ENCODE measurements at regions not wholly inside any gene's neighbourhood (a gene's known extent, or its start where the extent isn't known, plus 50 kb on each side); places are given as distances from the start of the nearest gene placed in this dataset.

DNA sequence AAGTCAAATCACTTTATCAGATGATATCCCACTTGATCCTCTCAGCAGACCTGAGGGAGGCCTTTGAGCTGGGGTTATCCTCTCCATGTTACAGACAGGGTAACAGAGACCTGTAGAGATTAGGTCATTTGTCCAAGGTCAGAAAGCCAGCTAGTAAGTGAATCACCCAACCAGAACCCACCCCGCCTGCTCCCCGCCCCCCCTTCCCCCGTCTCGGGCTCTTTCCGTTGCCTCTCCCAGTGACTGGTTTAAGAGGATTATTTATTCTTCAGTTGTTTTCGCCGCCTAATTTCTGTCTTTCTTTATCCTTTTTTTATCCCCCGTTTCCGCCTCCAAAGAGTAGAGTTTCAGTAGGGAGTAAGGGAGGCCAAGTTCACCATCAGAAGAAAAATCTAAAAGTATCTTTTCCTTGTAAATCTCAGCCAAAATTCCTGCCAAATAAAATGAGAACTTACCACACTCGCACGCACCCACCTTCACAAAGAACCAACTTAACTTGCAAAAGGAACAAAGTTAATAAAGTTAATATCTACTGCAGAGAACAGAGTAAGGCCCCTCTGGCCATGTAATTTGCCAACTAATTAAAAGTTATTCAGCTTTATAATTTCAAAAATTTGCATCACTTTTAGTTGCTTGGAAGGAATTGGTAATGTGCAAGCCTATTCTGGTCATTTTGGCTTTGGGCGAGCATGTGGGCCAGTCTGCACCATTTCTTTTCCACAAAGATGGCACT is 76.8 kb upstream of the TRABD2B start:
- H2AFZ ChIP-seq: no peak overlapping the region
- H3K79me2 ChIP-seq (replicated peaks; ENCODE audit: insufficient read depth): no peaks in the 10 kb centered on the region
- H3K4me3 ChIP-seq: no peak overlapping the region
- Mint-ChIP-seq H3K4me1 (no peaks in the 10 kb centered on the region; the same call in 2 of the 3 replicates), H3K27me3 (ENCODE audit: insufficient read depth, low read depth, poor library complexity) (peaks cover 9% of the 10 kb centered on the region), H3K36me3 (ENCODE audit: low read depth) (no peaks in the 10 kb centered on the region), H3K9me3 (no peaks in the 10 kb centered on the region; the same call in 2 of the 3 replicates), H3K27ac (no peak overlapping the region), H3K4me3 (no peak overlapping the region)
- H4K20me1 ChIP-seq (replicated peaks; ENCODE audit: insufficient read depth): no peaks in the 10 kb centered on the region
- H3K4me1 ChIP-seq (ENCODE audit: insufficient read depth): no peaks in the 10 kb centered on the region
- no peaks in the 10 kb centered on the region for H3F3A ChIP-seq (replicated peaks; ENCODE audit: low read depth)
- no peak overlapping the region for H3K4me2 ChIP-seq
- H3K27me3 ChIP-seq (ENCODE audit: insufficient read depth): no peaks in the 10 kb centered on the region
- DNase-seq (ENCODE audit: low spot score): no peak
- ATAC-seq: no peak
- H3K36me3 ChIP-seq (ENCODE audit: insufficient read depth): no peaks in the 10 kb centered on the region
- H3K27ac ChIP-seq (ENCODE audit: low read depth): no peak overlapping the region
- H3K9me2 ChIP-seq (ENCODE audit: insufficient read depth): peaks cover 13% of the 10 kb centered on the region; the same call in 1 of the 2 replicates
- TF ChIP-seq EZH2phosphoT487 (IDR thresholded peaks at IDR 0.05; ENCODE audit: unreplicated experiment) (no peak), CREB1 (CRISPR knock-in tag; IDR thresholded peaks at IDR 0.05; ENCODE audit: low read depth) (no peak), STAT1 (IDR thresholded peaks at IDR 0.05; ENCODE audit: unreplicated experiment) (no peak), EZH2 (IDR thresholded peaks at IDR 0.05; ENCODE audit: low read depth, unreplicated experiment) (no peak), JUNB (IDR thresholded peaks at IDR 0.05; ENCODE audit: unreplicated experiment) (no peak), ZNF114 (CRISPR knock-in tag; IDR thresholded peaks at IDR 0.05) (no peak), ZNF331 (CRISPR knock-in tag; IDR thresholded peaks at IDR 0.05; ENCODE audit: low read depth) (no peak)
- TF ChIP-seq, protein P1, sequence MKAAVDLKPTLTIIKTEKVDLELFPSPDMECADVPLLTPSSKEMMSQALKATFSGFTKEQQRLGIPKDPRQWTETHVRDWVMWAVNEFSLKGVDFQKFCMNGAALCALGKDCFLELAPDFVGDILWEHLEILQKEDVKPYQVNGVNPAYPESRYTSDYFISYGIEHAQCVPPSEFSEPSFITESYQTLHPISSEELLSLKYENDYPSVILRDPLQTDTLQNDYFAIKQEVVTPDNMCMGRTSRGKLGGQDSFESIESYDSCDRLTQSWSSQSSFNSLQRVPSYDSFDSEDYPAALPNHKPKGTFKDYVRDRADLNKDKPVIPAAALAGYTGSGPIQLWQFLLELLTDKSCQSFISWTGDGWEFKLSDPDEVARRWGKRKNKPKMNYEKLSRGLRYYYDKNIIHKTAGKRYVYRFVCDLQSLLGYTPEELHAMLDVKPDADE (IDR thresholded peaks at IDR 0.05): no peak

DNA sequence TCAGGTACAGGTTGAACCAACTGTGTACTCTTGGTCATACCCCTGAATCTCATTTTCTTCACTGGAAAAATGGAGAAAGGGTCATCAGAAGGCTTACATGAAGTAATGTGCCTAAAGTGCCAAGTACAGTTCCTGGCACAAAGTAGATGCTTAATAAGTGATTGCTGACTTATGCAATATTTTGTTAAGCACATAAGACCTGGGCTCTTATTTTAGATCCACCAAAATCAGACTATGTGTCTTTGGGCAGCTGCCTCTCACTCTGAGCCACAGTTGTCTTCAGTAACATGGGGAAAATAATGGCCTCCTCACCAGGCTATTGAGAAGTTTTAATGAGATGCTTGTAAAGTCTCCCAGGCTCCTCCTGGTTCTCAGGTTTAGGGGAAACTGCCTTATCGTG is 74.3 kb upstream of the TRABD2B start:
- Mint-ChIP-seq H3K27me3 (ENCODE audit: insufficient read depth, low read depth, poor library complexity) (peaks cover 5% of the 10 kb centered on the region), H3K36me3 (ENCODE audit: low read depth) (no peaks in the 10 kb centered on the region), H3K4me3 (no peak overlapping the region), H3K27ac (no peak overlapping the region), H3K4me1 (no peaks in the 10 kb centered on the region; the same call in 2 of the 3 replicates), H3K9me3 (no peaks in the 10 kb centered on the region; the same call in 2 of the 3 replicates)
- H2AFZ ChIP-seq: no peak overlapping the region
- no peaks in the 10 kb centered on the region for H4K20me1 ChIP-seq (replicated peaks; ENCODE audit: insufficient read depth)
- no peaks in the 10 kb centered on the region for H3K4me1 ChIP-seq (ENCODE audit: insufficient read depth)
- DNase-seq (ENCODE audit: low spot score) (no peak), ATAC-seq (no peak)
- H3F3A ChIP-seq (replicated peaks; ENCODE audit: low read depth): no peaks in the 10 kb centered on the region
- H3K79me2 ChIP-seq (replicated peaks; ENCODE audit: insufficient read depth): no peaks in the 10 kb centered on the region
- H3K27ac ChIP-seq (ENCODE audit: low read depth): no peak overlapping the region
- no peaks in the 10 kb centered on the region for H3K27me3 ChIP-seq (ENCODE audit: insufficient read depth)
- TF ChIP-seq CREB1 (CRISPR knock-in tag; IDR thresholded peaks at IDR 0.05; ENCODE audit: low read depth) (no peak), POLR2AphosphoS5 (IDR thresholded peaks at IDR 0.05; ENCODE audit: low read depth) (no peak)
- no peak overlapping the region for H3K4me2 ChIP-seq
- peaks cover 20% of the 10 kb centered on the region for H3K9me2 ChIP-seq (ENCODE audit: insufficient read depth)
- no peak overlapping the region for H3K4me3 ChIP-seq
- no peaks in the 10 kb centered on the region for H3K36me3 ChIP-seq (ENCODE audit: insufficient read depth)

DNA sequence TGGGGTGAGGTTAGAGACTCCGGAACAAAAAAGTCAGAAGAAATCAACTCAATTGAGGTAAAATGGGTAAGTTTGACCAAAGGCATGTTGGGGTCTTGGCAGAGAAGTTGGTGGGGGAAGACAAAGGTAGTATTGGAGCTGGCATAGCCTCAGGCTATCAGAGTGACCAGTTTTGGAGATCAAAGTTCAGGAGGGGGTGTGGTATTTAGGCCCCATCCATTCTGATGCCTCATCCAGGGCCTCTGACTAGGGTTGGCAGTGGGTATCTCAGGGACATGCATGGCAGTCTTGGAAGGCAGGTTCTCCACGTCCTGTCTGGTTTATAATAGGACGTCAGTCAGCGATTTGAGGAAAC is 73.2 kb upstream of the TRABD2B start:
- Mint-ChIP-seq H3K27ac (no peak overlapping the region), H3K4me3 (no peak overlapping the region), H3K36me3 (ENCODE audit: low read depth) (no peaks in the 10 kb centered on the region), H3K9me3 (no peaks in the 10 kb centered on the region; the same call in 2 of the 3 replicates), H3K27me3 (ENCODE audit: insufficient read depth, low read depth, poor library complexity) (peaks cover 3% of the 10 kb centered on the region), H3K4me1 (no peaks in the 10 kb centered on the region; the same call in 2 of the 3 replicates)
- H3F3A ChIP-seq (replicated peaks; ENCODE audit: low read depth): no peaks in the 10 kb centered on the region
- H3K4me3 ChIP-seq: no peak overlapping the region
- peaks cover 20% of the 10 kb centered on the region for H3K9me2 ChIP-seq (ENCODE audit: insufficient read depth)
- no peaks in the 10 kb centered on the region for H3K27me3 ChIP-seq (ENCODE audit: insufficient read depth)
- H3K79me2 ChIP-seq (replicated peaks; ENCODE audit: insufficient read depth): no peaks in the 10 kb centered on the region
- DNase-seq (ENCODE audit: low spot score): no peak
- no peak overlapping the region for H3K27ac ChIP-seq (ENCODE audit: low read depth)
- no peaks in the 10 kb centered on the region for H3K36me3 ChIP-seq (ENCODE audit: insufficient read depth)
- H3K4me2 ChIP-seq: no peak overlapping the region
- H3K4me1 ChIP-seq (ENCODE audit: insufficient read depth): no peaks in the 10 kb centered on the region
- ATAC-seq: no peak
- no peak overlapping the region for H2AFZ ChIP-seq
- no peaks in the 10 kb centered on the region for H4K20me1 ChIP-seq (replicated peaks; ENCODE audit: insufficient read depth)
- TF ChIP-seq ZNF331 (CRISPR knock-in tag; IDR thresholded peaks at IDR 0.05; ENCODE audit: low read depth): no peak
- TF ChIP-seq NANOG (IDR thresholded peaks at IDR 0.05; ENCODE audit: borderline replicate concordance): no peak
- TF ChIP-seq EZH2phosphoT487 (IDR thresholded peaks at IDR 0.05; ENCODE audit: unreplicated experiment): no peak
- TF ChIP-seq EZH2 (IDR thresholded peaks at IDR 0.05; ENCODE audit: low read depth, unreplicated experiment): no peak
